NOMO-1 treated with DMSO at 0.1 percent for 48 hours (cell line): ENCODE measurements at regions not wholly inside any gene's neighbourhood (a gene's known extent, or its start where the extent isn't known, plus 50 kb on each side); places are given as distances from the start of the nearest gene placed in this dataset.
"Not testable (repeated sequence)": the region's sequence is repeated elsewhere in the genome, so short reads cannot be mapped to it uniquely, and the experiment has no call there.

Experiments used
- DNase-seq: peaks from one replicate; lab custom pipeline; 2025; ENCODE audit not compliant: unreplicated experiment; lab: John Stamatoyannopoulos, UW

DNA sequence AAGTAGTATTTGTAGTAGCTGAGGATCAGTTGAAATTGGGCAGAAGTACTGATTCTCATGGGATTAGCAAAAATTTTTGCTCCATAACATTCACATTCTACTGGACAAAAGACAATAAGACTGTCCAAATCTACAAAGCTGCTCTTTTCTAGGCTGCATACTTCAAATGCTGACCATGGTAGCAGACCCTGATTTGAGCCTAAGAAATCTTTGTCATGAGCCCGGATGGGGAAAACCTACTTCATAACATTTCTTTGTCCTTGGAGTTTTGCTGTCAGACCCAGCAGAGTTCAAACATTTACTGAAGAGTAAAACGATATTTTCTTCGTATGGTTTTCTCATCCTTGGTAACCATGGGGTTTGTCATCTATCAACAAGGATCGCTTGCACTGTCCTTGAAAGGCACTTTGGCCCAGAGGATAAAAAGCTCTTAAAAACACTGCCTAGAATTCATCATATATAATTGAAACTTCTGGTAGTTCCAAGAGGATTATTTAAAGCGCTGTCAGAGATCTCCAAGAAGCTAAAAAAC is 216.9 kb downstream of the CAVIN4 start:
- no peak for DNase-seq

DNA sequence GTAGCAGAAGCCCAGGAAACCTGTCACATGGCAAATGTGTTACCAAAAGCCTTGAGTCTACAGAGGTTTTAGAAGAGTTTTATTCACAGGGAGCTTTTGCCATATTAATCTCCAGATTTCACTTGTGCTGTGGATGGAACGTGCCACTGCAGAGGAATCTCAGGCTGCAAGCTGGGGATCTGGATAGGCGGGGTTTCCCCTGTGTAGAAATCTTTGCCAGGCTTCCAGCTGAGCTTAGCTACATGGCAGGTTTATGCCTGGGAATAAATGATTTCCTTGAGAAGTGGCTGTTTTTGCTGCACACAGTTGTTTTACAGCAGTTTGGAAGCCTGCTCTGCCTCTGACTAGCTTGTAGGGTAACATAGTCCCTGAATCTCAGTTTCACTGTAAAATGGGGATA is 224.6 kb upstream of the PLPPR1 start:
- DNase-seq: no peak

DNA sequence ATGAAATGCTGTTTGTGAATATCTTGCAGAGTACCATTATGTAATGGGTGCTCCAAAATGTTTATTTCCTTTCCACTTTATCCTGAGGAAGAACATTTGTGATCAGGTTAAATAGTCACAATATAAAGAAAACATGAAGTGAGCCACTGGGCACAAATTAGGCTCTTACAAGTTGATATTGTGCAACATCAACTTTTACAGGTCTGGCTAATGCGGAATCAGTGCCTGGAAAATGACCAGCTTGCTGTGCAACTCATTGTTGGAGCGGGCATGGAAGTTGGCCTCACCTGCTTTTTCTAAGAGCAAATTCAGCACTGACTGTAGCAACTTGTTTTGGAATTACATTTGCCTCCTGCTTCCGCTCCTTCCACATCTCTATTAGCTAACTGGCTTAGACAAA is 216.9 kb upstream of the PLPPR1 start:
- DNase-seq: no peak

DNA sequence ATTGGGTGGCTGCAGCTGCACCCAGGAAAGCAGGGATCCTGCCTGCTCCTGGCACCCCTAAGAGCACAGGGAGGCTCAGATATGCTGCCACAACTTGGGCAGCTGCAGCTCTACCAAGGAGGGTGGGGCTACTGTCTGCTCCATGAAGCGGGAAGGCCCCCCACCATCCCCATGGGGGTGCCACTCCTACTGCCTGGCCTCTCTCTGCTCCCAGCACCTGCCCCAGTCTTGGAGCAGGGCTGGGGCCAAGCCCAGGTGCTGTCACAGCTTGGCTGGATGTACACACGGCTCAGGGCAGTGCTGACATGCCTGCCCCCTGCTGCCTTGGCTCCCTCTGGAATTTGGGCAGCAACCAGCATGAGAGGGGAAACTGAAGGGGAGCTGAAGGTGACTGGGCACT is 214.7 kb upstream of the PLPPR1 start:
- DNase-seq: no peak

DNA sequence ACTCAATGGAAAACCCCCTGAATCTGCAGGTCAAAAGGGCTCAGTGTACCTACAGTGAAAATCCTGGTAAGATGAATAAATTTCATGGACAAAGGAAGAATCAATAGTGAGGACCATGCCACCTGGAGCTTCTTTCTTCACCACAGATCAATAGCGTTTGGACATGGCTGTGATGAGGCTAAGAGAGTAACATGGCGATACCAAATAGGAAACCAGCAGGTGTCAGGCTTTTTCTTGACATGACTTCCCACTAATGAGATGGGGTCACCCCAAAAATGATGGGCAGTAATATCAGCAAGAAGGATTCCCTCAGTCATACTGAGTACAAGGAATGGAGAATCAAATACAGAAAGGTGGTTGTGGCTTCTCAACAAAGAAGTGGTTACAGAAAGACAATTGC is 208.5 kb upstream of the PLPPR1 start:
- DNase-seq: no peak

DNA sequence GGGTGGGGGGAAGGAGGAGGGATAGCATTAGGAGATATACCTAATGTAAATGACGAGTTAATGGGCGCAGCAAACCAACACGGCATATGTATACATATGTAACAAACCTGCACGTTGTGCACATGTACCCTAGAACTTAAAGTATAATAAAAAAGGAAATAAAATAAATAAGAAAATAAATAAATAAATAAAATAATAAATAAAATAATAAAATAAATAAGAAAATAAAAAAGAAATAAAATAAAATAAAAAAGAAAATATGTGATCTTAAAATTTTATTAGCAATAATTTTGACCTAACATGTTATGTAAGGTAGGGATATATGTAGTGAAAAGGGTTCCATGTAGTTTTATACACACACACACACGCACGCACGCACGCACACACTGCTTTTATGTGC is 195.5 kb upstream of the PLPPR1 start:
- not testable (repeated sequence) for DNase-seq

DNA sequence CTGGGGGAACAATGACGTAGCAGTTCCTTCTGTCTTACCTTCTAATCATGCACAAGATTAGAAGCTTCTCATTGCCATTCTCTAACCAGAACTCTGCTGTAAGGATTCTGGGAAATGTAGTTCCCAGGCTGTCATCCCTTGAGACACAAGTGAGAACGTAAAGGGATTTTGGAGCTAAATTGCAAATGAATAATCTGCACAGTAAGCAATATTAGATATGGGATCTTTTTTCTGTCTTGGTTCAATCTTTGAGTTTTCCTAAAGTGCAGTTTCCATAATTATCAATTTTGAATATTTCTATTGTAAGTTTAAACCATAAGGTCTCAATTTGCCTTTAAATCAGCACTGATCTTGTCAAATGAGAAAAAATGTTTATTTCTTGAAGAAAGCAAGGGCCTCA is 189.7 kb upstream of the PLPPR1 start:
- DNase-seq: no peak

DNA sequence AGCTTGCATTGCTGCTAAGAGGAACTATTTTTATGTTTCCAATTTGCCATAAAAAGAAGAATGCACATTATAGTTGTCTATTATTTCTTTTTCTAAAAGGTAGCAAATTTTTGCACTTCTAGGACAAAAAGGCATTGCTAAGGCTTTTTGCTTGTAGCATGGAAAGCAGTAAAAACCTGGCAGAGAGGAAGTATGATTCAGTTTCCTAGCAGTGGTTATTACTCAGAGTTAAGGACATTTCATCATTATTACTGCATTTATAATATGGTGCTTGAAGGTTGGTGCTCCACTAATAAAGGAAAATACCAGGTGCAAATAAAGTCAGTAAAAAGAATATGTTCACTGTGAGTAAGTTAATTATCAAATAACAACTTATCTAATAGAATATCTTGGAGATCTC is 179.8 kb upstream of the PLPPR1 start:
- DNase-seq: peak; percentile 76

DNA sequence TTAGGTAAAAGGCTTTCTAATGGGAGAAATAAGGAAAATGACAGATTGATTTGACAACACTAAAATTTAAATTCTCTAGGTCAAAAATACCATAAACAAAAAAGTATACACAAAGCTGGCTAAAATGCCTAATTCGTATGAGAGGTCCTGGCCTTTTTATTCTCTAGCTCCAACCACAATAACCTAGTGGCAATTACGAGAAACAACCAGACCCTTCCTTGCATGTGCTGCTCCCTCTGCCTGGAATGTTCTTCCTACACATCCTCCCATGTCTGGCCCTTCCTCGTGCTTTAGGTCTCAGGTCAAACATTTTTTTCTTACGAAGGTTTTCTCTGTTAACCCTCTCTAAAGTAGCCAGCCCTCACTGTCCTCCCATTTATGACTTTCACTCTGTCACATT is 176.4 kb upstream of the PLPPR1 start:
- no peak for DNase-seq

DNA sequence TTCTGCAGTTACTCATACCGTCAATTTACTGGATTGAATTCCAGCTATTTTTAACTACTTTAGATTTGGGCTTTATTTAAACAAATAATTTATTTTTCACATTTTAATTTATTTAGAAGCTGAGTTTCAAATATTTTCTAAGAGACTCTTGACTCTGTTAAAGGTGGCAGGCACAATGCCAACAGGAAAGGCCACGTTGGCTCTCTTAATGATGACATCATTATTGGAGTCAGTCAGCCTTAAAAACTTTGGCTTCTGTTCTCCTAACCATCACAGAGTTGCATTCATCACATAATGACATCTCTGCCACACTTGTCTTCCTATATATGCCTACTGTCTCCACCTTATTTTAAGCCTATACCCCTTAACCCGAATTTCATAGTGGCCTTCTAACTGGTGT is 172.3 kb upstream of the PLPPR1 start:
- no peak for DNase-seq

DNA sequence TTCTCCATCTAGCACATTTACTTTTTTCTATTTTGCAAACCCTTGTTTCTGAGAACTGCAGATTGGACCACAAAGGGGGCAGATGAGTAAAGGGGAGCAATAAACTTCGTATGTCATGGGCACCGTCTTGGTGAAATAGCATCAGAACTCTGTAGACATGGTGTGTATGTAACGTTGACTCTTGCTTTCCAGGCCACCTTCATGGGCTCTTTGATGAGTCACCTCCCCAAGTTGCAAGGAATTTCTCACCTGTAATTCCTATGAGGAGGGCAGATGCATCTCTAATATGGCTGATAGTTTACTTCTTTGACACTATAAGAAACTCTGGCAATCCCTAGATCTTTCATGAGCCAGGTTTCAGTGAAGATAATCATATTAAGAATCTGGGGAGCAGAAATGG is 163.4 kb upstream of the PLPPR1 start:
- no peak for DNase-seq

DNA sequence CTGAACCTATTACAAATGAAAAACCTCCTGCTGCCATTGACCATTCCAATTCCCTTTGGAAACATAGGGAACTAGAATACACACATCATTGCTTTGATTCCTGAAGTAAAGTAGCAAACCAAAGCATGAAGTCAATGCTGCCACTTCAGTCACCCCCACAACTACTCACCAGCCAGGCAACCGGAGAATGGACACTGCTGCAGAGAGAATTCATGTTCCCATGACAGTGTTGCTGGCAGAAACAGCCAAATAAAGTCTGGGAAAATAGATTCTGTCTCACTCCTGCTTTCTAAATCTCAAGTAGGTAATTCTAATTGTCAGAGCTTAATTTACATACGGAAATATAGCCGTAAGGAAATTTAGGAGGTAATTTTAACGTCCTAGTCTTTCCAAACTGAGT is 162.9 kb upstream of the PLPPR1 start:
- no peak for DNase-seq

DNA sequence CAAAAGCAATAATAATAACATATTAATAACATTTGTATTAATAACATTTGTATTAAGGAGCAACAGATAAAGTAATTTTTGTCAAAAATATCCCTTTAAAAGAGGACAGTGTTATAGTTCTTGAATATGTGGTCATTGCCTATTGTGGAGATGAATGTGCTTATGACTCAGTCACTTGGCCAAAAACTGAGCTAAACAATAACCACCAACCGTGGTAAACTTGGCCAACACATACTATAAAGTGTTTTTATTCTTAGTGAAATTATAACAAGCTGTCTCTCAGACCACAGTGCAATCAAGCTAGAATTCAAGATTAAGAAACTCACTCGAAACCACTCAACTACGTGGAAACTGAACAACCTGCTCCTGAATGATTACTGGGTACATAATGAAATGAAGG is 159.2 kb upstream of the PLPPR1 start:
- no peak for DNase-seq

DNA sequence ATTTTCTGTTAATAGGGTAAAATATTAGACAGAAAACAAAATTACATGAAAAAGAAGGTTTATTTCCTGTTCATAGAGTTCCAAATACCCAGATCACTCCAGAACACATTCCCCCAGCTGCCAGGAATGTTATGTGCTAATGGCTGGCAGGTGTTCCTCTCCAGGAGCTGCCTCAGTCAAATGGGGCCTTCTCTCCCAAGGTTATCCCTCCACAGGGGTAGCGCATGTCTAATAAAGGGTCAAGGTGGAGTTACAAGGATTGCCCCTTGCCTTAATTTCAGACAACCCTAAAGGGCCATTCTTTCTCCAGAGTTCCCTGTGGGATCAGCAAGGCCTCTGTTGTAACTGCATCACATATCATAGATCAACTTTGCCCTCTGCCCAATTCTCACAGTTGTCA is 148.6 kb upstream of the PLPPR1 start:
- no peak for DNase-seq

DNA sequence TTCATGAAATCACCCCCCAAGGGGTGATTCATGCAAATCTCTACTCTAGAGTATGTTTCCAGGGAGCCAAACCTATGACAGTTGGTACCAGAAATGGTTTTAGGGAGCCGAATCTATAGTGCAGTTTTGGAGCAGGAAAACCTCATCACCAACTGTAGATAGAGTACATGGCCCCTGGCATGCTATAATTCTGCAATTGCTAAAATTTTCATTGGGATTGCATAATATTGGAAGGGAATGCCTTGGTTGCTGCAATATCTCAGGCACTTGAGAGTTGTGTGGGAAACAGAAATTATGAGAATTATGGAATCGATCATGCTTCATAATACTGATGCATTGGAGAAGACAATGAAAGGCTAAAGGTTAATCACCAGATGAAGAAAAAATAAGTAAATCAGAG is 148.2 kb upstream of the PLPPR1 start:
- no peak for DNase-seq

DNA sequence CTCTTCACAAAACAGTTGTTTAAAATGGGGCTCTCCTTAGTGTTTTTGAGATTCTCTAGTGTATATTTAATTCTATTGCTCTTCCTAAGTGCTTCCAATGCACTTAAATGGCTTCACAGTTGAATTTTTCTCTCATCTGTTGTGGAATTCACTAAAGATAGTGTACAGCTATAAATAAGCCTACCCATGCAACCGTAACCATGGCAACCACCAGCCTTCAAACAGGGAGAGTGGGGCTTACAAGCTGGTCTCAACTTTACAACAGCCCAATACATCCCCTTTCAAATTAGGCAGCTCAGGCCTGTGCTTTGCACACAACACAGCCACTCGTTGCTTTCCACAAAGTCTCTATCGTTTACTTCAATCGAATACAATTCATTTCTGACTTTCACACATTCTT is 144.0 kb upstream of the PLPPR1 start:
- DNase-seq: no peak

DNA sequence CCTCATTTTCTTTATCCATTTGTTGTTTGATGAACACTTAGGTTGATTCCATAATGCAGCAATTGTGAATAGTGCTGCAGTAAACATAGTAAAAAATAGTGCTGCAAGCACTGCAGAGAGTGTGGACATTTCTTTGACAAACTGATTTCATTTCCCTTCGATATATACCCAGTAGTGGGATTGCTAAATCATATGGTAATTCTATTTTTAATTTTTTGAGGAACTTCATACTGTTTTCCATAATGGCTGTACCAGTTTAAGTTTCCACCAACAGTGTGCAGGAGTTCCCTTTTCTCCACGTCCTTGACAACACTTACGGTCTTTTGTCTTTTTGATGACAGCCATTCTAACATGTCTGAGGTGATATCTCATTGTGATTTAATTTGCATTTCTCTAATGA is 138.2 kb upstream of the PLPPR1 start:
- DNase-seq: peak; percentile 89

DNA sequence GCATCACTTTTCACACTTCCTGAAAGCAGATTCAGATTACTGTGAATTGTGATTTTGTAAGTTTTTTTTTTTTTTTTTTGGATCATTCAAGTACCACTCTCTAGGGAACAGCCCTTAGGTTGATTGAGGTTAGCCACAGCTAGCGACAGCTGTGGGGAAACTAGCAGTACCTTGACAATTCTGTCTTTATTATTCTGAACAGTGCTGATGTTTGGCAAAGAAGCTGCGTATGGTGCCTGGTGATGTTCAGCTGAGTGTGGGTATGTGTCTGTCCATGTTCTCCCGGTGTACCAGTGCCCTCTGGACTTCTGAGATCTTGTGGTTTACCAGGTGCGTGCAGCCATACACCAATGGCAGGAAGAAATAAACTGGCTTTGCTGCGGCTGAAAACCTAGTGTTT is 117.3 kb upstream of the PLPPR1 start:
- no peak for DNase-seq

DNA sequence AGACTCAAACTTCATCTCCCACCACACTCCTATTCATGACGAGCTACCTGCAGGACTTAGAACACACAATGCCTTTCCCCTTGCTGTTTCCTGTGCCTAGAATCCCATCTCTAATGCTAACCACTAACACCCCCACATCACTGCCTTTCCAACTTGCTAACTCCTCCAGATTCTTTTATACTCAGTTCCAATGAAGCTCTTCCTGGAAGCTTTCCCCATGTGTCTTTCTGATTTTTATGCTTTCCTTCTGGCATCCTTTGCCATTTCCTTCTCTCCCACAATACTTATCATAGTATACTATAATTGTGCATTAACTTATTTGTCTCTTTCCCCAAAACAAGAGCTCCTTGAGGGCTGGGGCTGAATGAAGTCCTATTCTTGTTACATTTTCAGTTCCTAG is 115.3 kb upstream of the PLPPR1 start:
- no peak for DNase-seq

DNA sequence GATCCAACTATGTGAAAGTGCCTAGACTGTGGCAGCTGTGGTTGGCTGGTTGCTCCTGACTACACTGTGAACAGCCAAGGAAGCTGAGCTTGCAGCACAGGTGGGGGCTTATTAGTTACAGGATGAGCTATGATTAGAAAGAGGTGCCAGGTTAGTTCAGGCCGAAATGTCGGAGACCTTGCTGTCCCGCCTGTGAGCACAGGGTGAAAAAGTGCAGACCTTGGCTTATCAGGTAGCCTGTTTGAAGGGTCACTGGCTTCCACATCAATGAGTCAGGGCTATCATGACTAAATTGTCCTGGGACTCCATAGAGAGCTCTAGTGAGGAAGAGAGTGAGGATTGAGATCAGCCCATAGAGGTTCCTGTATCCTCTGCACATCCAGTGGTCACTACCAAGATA is 114.3 kb upstream of the PLPPR1 start:
- DNase-seq: no peak

DNA sequence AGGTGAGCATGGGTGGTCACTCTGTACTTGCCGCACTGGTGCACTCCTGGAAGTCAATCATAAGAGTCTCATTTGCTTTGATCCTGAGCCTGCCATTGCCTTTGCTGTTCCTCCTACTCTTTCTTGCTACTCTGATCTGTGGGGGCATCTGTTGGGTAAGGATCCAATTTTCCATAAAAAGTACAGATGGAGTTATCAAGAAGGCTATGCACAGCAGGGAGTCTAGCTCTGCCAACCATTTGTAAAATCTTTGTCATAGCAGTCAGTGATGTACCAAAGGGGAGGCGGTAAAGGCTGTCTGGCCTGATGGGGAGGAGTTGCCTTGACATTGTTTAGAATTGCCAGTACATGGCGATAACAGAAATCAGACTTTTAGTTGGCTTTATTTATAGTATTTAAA is 109.0 kb upstream of the PLPPR1 start:
- DNase-seq: no peak

DNA sequence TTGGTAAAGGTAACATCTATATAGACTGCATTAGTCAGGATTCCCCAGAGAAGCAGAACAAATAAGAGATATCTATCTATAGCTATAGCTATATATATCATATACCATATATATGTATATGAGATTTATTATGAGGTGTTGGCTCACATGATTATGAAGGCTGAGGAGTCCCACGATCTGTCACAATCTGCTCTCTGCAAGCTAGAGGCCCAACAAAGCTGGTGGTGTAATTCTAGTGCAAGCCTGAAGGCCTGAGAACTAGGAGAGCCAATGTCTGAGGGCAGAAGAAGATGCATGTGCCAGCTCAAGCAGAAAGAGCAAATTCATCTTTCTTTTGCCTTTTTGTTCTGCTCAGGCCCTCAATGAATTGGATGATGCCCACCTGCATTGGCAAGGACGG is 102.2 kb upstream of the PLPPR1 start:
- DNase-seq: no peak

DNA sequence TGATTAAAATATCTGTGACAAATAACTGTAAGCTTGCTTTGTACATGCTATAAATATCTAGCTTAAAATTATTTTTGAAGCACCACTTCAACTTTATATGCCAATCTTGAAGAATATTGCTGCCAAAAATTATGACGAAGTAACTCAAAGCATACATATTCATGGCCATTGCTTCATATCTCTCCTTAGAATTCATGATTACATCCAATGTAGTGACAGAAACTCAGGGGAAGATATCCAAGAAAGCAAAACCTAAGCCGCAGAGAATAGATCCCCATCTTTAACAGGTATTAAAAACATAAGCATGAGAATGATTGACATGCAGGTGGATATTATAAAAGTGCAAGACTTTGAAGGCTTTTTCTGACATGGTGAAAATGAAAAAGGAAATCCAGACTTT is 100.8 kb upstream of the PLPPR1 start:
- DNase-seq: no peak

DNA sequence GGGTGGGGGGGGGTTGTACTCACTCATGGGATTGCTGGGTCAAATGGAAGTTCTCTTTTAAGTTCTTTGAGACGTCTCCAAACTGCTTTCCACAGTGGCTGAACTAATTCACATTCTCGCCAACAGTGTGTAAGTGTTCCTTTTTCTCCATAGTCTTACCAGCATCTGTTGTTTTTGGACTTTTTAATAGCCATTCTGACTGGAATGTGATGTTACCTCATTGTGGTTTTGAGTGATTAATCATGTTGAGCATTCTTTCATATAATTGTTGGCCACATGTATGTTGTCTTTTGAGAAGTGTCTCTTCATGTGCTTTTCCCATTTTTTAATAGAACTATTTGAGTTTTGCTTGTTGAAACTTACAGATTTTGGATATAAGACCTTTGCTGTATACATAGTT is 94.9 kb upstream of the PLPPR1 start:
- DNase-seq: peak; percentile 33
